Neural cell (in vitro differentiated cells): ENCODE measurements at regions not wholly inside any gene's neighbourhood (a gene's known extent, or its start where the extent isn't known, plus 50 kb on each side); places are given as distances from the start of the nearest gene placed in this dataset.

ENCODE experiments used
- H2AFZ ChIP-seq: fragments of 200-600, 300-800 bp; sonication (generic), shearing (Covaris generic); 2 replicates; pipeline ENCODE4 v1.6.0; 2014; ENCODE audit warnings: low read depth, mild to moderate bottlenecking, antibody characterized with exemption, low read length, moderate library complexity
- H3F3A ChIP-seq: fragments of 200-600 bp; shearing (Covaris generic); 2 replicates; pipeline ENCODE4 v1.6.1; 2016; ENCODE audit warnings: mild to moderate bottlenecking, moderate library complexity, mixed read lengths, antibody characterized with exemption, low read length; ENCODE audit not compliant: insufficient read depth, poor library complexity, severe bottlenecking
- H3K27ac ChIP-seq: fragments of 200-600, 300-800 bp; sonication (generic), shearing (Covaris generic); 2 replicates; pipeline ENCODE4 v1.5.1; 2014; ENCODE audit warnings: mild to moderate bottlenecking, low read length, moderate library complexity
- H3K27me3 ChIP-seq: fragments of 300-800, 200-600 bp; sonication (generic), shearing (Covaris generic); 2 replicates; pipeline ENCODE4 v1.6.0; 2014; ENCODE audit warnings: mild to moderate bottlenecking, low read depth, low read length, moderate library complexity; ENCODE audit not compliant: insufficient read depth
- H3K36me3 ChIP-seq: fragments of 300-800, 200-600 bp; sonication (generic), shearing (Covaris generic); 2 replicates; pipeline ENCODE4 v1.5.1; 2014; ENCODE audit warnings: mild to moderate bottlenecking, antibody characterized with exemption, low read length, moderate library complexity; ENCODE audit not compliant: insufficient read depth
- H3K4me2 ChIP-seq: fragments of 300-800, 200-600 bp; sonication (generic), shearing (Covaris generic); 2 replicates; pipeline ENCODE4 v1.6.0; 2014; ENCODE audit warnings: mild to moderate bottlenecking, low read length
- H3K4me3 ChIP-seq: fragments of 300-800, 200-600 bp; sonication (generic), shearing (Covaris generic); 2 replicates; pipeline ENCODE4 v1.5.1; 2014; ENCODE audit warnings: mild to moderate bottlenecking, low read length, moderate library complexity
- H3K79me2 ChIP-seq: fragments of 200-600 bp; shearing (Covaris generic); replicated peaks from 2 replicates; pipeline ENCODE4 v1.6.0; 2014; ENCODE audit warnings: mild to moderate bottlenecking, low read length, moderate library complexity; ENCODE audit not compliant: insufficient read depth
- H3K9ac ChIP-seq: fragments of 300-800, 200-600 bp; sonication (generic), shearing (Covaris generic); 2 replicates; pipeline ENCODE4 v1.6.1; 2016; ENCODE audit warnings: mild to moderate bottlenecking, low read length, mixed read lengths
- H3K9me2 ChIP-seq: fragments of 200-600 bp; shearing (Covaris generic); 2 replicates; pipeline ENCODE4 v1.6.1; 2016; ENCODE audit warnings: mild to moderate bottlenecking, low read length, mixed read lengths; ENCODE audit not compliant: insufficient read depth
- H3K9me3 ChIP-seq: fragments of 200-600, 300-800 bp; sonication (generic), shearing (Covaris generic); 2 replicates; pipeline ENCODE4 v1.6.1; 2016; ENCODE audit warnings: mild to moderate bottlenecking, mixed run types, low read length, moderate library complexity, mixed read lengths
- H4K20me1 ChIP-seq: fragments of 200-600 bp; shearing (Covaris generic); 2 replicates; pipeline ENCODE4 v1.6.1; 2016; ENCODE audit warnings: mild to moderate bottlenecking, mixed run types; ENCODE audit not compliant: insufficient read depth
- EP300 ChIP-seq: fragments of 450-650 bp; conservative IDR thresholded peaks from 2 replicates; pipeline ENCODE4 v1.6.1; 2014; ENCODE audit warnings: antibody characterized with exemption, mild to moderate bottlenecking, moderate library complexity; ENCODE audit not compliant: poor library complexity, severe bottlenecking
- EZH2 ChIP-seq: fragments of 200-600, 300-800 bp; shearing (Covaris generic), sonication (generic); IDR thresholded peaks from 2 replicates; pipeline ENCODE4 v1.6.1; 2014; ENCODE audit warnings: antibody characterized with exemption, low read length, borderline replicate concordance, mild to moderate bottlenecking; ENCODE audit not compliant: insufficient read depth, poor library complexity, severe bottlenecking
- MXI1 ChIP-seq: fragments of 450-650 bp; conservative IDR thresholded peaks from 2 replicates; pipeline ENCODE4 v1.6.1; 2014; ENCODE audit warnings: antibody characterized with exemption, mild to moderate bottlenecking; ENCODE audit not compliant: poor library complexity, severe bottlenecking
- POLR2AphosphoS5 ChIP-seq: IDR thresholded peaks from 2 replicates; pipeline ENCODE4 v1.6.1; 2012
- RAD21 ChIP-seq: fragments of 450-650 bp; conservative IDR thresholded peaks from 2 replicates; pipeline ENCODE4 v1.6.1; 2014; ENCODE audit warnings: antibody characterized with exemption, mild to moderate bottlenecking, moderate library complexity
- SMC3 ChIP-seq: fragments of 450-650 bp; conservative IDR thresholded peaks from 2 replicates; pipeline ENCODE4 v1.6.1; 2014; ENCODE audit warnings: antibody characterized with exemption, mild to moderate bottlenecking, moderate library complexity; ENCODE audit not compliant: poor library complexity
- TAF1 ChIP-seq: IDR thresholded peaks from 2 replicates; pipeline ENCODE4 v1.6.1; 2012; ENCODE audit warnings: low read depth
- TF ChIP-seq, protein P1 (sequence below): IDR thresholded peaks from 2 replicates; pipeline ENCODE4 v1.6.1; 2012; ENCODE audit warnings: borderline replicate concordance
- TF ChIP-seq, protein P2 (sequence below): fragments of 450-650 bp; IDR thresholded peaks from 2 replicates; pipeline ENCODE4 v1.5.1; 2014; ENCODE audit warnings: antibody characterized with exemption, mild to moderate bottlenecking, moderate library complexity; ENCODE audit not compliant: poor library complexity, severe bottlenecking

DNA sequence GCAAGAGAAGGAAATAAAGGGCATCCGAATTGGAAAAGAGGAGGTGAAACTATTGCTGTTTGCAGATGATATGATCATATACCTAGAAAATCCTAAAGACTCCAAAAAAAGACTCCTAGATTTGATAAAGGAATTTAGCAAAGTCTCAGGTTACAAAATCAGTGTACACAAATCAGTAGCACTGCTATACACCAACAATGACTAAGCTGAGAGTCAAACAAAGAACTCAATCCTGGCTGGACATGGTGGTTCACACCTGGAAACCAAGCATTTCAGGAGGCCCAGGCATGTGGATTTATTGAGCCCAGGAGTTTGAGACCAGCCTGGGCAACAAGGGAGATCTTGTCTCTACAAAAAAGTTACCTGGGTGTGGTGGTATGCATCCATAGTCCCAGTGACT, 188.7 kb upstream of the PLXNC1 start:
- Histone ChIP-seq H3K9me2 (no peaks in the 10 kb centered on the region), H3K9me3 (no peaks in the 10 kb centered on the region), H3K4me2 (no peak overlapping the region), H3K9ac (no peak overlapping the region), H3K36me3 (no peaks in the 10 kb centered on the region), H3K27ac (no peak overlapping the region), H2AFZ (no peak overlapping the region), H3K4me3 (no peak overlapping the region), H3K79me2 (no peaks in the 10 kb centered on the region), H3K27me3 (no peaks in the 10 kb centered on the region), H3F3A (no peaks in the 10 kb centered on the region), H4K20me1 (no peaks in the 10 kb centered on the region)
- TF ChIP-seq TAF1 (no peak), MXI1 (no peak), SMC3 (no peak), POLR2AphosphoS5 (no peak), RAD21 (no peak), EP300 (no peak), EZH2 (no peak)
- TF ChIP-seq, protein P1, sequence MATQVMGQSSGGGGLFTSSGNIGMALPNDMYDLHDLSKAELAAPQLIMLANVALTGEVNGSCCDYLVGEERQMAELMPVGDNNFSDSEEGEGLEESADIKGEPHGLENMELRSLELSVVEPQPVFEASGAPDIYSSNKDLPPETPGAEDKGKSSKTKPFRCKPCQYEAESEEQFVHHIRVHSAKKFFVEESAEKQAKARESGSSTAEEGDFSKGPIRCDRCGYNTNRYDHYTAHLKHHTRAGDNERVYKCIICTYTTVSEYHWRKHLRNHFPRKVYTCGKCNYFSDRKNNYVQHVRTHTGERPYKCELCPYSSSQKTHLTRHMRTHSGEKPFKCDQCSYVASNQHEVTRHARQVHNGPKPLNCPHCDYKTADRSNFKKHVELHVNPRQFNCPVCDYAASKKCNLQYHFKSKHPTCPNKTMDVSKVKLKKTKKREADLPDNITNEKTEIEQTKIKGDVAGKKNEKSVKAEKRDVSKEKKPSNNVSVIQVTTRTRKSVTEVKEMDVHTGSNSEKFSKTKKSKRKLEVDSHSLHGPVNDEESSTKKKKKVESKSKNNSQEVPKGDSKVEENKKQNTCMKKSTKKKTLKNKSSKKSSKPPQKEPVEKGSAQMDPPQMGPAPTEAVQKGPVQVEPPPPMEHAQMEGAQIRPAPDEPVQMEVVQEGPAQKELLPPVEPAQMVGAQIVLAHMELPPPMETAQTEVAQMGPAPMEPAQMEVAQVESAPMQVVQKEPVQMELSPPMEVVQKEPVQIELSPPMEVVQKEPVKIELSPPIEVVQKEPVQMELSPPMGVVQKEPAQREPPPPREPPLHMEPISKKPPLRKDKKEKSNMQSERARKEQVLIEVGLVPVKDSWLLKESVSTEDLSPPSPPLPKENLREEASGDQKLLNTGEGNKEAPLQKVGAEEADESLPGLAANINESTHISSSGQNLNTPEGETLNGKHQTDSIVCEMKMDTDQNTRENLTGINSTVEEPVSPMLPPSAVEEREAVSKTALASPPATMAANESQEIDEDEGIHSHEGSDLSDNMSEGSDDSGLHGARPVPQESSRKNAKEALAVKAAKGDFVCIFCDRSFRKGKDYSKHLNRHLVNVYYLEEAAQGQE = no peak
- TF ChIP-seq, protein P2, sequence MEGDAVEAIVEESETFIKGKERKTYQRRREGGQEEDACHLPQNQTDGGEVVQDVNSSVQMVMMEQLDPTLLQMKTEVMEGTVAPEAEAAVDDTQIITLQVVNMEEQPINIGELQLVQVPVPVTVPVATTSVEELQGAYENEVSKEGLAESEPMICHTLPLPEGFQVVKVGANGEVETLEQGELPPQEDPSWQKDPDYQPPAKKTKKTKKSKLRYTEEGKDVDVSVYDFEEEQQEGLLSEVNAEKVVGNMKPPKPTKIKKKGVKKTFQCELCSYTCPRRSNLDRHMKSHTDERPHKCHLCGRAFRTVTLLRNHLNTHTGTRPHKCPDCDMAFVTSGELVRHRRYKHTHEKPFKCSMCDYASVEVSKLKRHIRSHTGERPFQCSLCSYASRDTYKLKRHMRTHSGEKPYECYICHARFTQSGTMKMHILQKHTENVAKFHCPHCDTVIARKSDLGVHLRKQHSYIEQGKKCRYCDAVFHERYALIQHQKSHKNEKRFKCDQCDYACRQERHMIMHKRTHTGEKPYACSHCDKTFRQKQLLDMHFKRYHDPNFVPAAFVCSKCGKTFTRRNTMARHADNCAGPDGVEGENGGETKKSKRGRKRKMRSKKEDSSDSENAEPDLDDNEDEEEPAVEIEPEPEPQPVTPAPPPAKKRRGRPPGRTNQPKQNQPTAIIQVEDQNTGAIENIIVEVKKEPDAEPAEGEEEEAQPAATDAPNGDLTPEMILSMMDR = no peak

DNA sequence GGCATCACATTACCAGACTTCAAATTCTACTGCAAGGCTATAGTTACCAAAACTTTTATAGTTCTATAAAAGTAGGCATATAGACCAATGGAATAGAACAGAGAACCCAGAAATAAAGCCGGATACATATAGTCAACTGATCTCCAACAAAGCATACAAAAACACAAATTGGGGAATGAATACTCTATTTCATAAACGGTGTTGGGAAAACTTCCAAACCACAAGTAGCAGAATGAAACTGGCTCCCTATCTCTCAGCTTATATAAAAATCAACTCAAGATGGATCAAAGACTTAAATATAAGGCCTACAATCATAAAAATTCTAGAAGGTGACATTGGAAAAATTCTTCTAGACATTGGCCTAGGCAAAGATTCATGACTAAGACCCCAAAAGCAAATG, 187.9 kb upstream of the PLXNC1 start:
- Histone ChIP-seq H3K27ac (no peak overlapping the region), H3F3A (no peaks in the 10 kb centered on the region), H3K36me3 (no peaks in the 10 kb centered on the region), H3K9me2 (no peaks in the 10 kb centered on the region), H3K4me2 (no peak overlapping the region), H3K27me3 (no peaks in the 10 kb centered on the region), H3K4me3 (no peak overlapping the region), H2AFZ (no peak overlapping the region), H3K9me3 (no peaks in the 10 kb centered on the region), H3K9ac (no peak overlapping the region), H4K20me1 (no peaks in the 10 kb centered on the region), H3K79me2 (no peaks in the 10 kb centered on the region)
- TF ChIP-seq POLR2AphosphoS5 = no peak
- no peak for TF ChIP-seq SMC3
- no peak for TF ChIP-seq RAD21
- no peak for TF ChIP-seq TAF1
- no peak for TF ChIP-seq MXI1
- TF ChIP-seq, protein P1 = no peak
- no peak for TF ChIP-seq EZH2
- TF ChIP-seq EP300 = no peak
